Ovary (tissue), 3 donors: ENCODE measurements at regions not wholly inside any gene's neighbourhood (a gene's known extent, or its start where the extent isn't known, plus 50 kb on each side); places are given as distances from the start of the nearest gene placed in this dataset.
"Not testable (repeated sequence)": the region's sequence is repeated elsewhere in the genome, so short reads cannot be mapped to it uniquely, and the experiment has no call there.

ENCODE experiments used
- EP300 ChIP-seq: sonication (generic); formaldehyde crosslinking; IDR thresholded peaks from one replicate; pipeline ENCODE4 v1.6.1; 2017; ENCODE audit warnings: antibody characterized with exemption
- POLR2A ChIP-seq: fragments of 450-650 bp; IDR thresholded peaks from one replicate; pipeline ENCODE4 v1.6.1; 2017; ENCODE audit warnings: antibody characterized with exemption, mild to moderate bottlenecking, moderate library complexity
- TF ChIP-seq, protein P1 (sequence below), 3 donors: fragments of 450-650 bp in 2 of 3; fragments of 200-600 bp in 1 of 3; IDR thresholded peaks; one replicate each; pipeline versions ENCODE4 v1.5.1 to v1.8.0; 2016 to 2022; ENCODE audit warnings: antibody characterized with exemption in 3 of 3, mild to moderate bottlenecking in 1 of 3
- donor health status: DM: no; HTN: no; CAD: no.

DNA sequence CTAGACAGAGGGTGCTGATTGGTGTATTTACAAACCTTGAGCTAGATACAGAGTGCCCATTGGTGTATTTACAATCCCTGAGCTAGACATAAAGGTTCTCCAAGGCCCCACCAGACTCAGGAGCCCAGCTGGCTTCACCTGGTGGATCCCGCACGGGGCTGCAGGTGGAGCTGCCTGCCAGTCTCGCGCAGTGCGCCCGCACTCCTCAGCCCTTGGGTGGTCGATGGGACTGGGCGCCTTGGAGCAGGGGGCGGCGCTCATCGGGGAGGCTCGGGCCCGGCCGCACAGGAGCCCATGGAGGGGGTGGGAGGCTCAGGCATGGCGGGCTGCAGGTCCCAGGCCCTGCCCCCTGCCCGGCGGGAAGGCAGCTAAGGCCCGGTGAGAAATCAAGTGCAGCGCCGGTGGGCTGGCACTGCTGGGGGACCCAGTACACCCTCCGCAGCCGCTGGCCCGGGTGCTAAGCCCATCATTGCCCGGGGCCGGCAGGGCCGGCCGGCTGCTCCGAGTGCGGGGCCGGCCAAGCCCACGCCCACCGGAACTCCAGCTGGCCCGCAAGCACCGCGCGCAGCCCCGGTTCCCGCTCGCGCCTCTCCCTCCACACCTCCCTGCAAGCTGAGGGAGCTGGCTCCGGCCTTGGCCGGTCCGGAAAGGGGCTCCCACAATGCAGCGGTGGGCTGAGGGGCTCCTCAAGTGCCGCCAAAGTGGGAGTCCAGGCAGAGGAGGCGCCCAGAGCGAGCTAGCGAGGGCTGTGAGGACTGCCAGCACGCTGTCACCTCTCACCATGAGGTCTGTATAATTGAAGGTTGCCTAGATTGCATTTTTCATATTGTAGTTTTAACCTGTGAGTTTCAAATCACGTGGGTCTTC, 765.4 kb downstream of the TAF11L14 start:
- TF ChIP-seq, protein P1, sequence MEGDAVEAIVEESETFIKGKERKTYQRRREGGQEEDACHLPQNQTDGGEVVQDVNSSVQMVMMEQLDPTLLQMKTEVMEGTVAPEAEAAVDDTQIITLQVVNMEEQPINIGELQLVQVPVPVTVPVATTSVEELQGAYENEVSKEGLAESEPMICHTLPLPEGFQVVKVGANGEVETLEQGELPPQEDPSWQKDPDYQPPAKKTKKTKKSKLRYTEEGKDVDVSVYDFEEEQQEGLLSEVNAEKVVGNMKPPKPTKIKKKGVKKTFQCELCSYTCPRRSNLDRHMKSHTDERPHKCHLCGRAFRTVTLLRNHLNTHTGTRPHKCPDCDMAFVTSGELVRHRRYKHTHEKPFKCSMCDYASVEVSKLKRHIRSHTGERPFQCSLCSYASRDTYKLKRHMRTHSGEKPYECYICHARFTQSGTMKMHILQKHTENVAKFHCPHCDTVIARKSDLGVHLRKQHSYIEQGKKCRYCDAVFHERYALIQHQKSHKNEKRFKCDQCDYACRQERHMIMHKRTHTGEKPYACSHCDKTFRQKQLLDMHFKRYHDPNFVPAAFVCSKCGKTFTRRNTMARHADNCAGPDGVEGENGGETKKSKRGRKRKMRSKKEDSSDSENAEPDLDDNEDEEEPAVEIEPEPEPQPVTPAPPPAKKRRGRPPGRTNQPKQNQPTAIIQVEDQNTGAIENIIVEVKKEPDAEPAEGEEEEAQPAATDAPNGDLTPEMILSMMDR (IDR thresholded peaks at IDR 0.05): not testable (repeated sequence)
- not testable (repeated sequence) for TF ChIP-seq POLR2A, EP300
